ENCODE measurements at regions not wholly inside any gene's neighbourhood (a gene's known extent, or its start where the extent isn't known, plus 50 kb on each side); places are given as distances from the start of the nearest gene placed in this dataset.

DNA sequence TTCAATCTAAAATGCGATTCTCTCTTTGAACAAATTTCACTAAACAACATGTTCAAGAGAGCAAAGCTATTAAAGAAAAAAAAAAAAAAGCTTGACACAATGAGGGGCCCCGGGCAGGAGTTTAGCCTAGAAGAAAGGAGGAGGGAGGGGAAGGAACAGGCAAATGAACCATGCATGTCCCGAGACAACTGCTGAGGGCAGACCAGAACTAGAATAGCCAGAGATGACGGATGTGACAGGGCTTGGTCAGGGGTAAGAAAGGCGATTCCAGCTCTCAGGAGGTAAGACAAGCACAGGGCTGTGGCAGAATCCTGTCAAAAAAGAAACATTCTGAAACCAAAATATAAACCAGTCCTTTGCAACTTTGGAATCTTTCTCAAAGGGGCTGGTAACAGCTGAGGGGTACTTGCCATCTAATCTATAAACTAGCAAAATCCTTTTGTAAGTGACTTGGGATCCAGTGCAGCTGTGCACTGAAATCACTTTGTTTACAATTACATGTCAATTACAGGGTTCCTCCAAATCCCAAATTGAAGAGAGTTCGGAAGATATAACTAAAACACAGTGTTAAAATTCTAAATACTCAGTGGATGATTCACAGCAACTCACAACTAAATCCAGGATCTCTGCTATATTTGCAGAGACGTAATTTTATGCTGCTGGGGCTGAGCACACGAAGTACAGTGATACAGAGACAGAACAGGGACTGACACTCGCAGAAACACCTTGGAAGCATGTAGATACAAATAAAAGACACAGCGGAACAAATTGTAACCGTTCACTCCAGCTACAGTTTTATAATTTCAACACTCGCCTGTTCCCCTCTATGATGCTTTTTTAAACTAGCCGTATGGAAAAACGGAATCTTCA lies 567.4 kb upstream of the ZFHX3 start:
- H3K4me3 ChIP-seq (ENCODE audit: low read length), result no peak overlapping the region
- no peak for TF ChIP-seq CTCF (conservative IDR thresholded peaks at IDR 0.05)
- no peak overlapping the region for H3K9ac ChIP-seq (ENCODE audit: extremely low read depth, low read length, poor library complexity, severe bottlenecking)
- Mint-ChIP-seq H3K36me3 (ENCODE audit: low read depth) (no peaks in the 10 kb centered on the region), H3K9me3 (no peaks in the 10 kb centered on the region), H3K4me3 (no peak overlapping the region), H3K4me1 (peaks cover 18% of the 10 kb centered on the region), H3K27ac (no peak overlapping the region), H3K27me3 (ENCODE audit: insufficient read depth) (no peaks in the 10 kb centered on the region)
- H3K36me3 ChIP-seq (ENCODE audit: control insufficient read depth, insufficient read depth, low read length), result no peaks in the 10 kb centered on the region
- DNase-seq, result no peak
- H3K27ac ChIP-seq (ENCODE audit: low read depth, low read length), result peak overlapping the region; percentile 44
- no peaks in the 10 kb centered on the region for H3K4me1 ChIP-seq (ENCODE audit: control insufficient read depth, insufficient read depth, low read length)
- H3K27me3 ChIP-seq (ENCODE audit: control insufficient read depth, insufficient read depth, low read length, poor library complexity, severe bottlenecking), result no peaks in the 10 kb centered on the region
- WGBS, 2 experiments (ENCODE audit: insufficient coverage in 1 of 2, insufficient read length in 1 of 2), result 82 to 91% methylated on average over 9 to 14 of the region's 14 CpGs
- H3K9me3 ChIP-seq (ENCODE audit: control insufficient read depth, low read length), result no peaks in the 10 kb centered on the region

DNA sequence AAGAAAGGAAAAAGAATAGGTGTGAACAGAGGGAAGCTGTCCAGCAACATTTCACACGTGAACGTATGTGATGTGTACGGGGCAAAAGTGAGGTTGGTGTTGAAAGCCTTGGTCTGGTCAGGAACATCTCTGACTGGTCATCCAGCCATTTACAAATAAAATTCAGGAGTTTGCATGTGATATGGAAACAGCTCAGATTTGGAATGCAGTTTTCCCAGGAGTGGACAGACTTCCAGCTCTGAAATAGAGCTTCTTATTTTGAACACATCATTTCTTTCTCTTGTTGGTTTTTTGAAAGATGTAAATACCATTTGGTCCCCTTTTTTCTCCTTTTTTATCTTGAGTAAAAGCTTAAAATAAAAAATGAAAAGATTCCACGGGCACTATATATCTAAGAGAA lies 566.2 kb upstream of the ZFHX3 start:
- Mint-ChIP-seq H3K4me1 (peaks cover 25% of the 10 kb centered on the region), H3K27me3 (ENCODE audit: insufficient read depth) (no peaks in the 10 kb centered on the region), H3K4me3 (no peak overlapping the region), H3K9me3 (no peaks in the 10 kb centered on the region), H3K36me3 (ENCODE audit: low read depth) (no peaks in the 10 kb centered on the region), H3K27ac (no peak overlapping the region)
- Histone ChIP-seq H3K36me3 (ENCODE audit: control insufficient read depth, insufficient read depth, low read length) (no peaks in the 10 kb centered on the region), H3K9me3 (ENCODE audit: control insufficient read depth, low read length) (no peaks in the 10 kb centered on the region), H3K4me1 (ENCODE audit: control insufficient read depth, insufficient read depth, low read length) (no peaks in the 10 kb centered on the region), H3K27me3 (ENCODE audit: control insufficient read depth, insufficient read depth, low read length, poor library complexity, severe bottlenecking) (no peaks in the 10 kb centered on the region), H3K4me3 (ENCODE audit: low read length) (no peak overlapping the region), H3K9ac (ENCODE audit: extremely low read depth, low read length, poor library complexity, severe bottlenecking) (no peak overlapping the region), H3K27ac (ENCODE audit: low read depth, low read length) (no peak overlapping the region)
- no peak for DNase-seq
- no peak for TF ChIP-seq CTCF (conservative IDR thresholded peaks at IDR 0.05)
- 96 to 98% methylated on average over 4 of the region's 4 CpGs for WGBS, 2 experiments (ENCODE audit: insufficient coverage in 1 of 2, insufficient read length in 1 of 2)

GRCh38 chr16:73610605-73611156 lies 562.8 kb upstream of the ZFHX3 start:
- H3K36me3 Mint-ChIP-seq (ENCODE audit: low read depth), result no peaks in the 10 kb centered on the region
- Histone ChIP-seq H3K4me3 (ENCODE audit: low read length) (no peak overlapping the region), H3K9ac (ENCODE audit: extremely low read depth, low read length, poor library complexity, severe bottlenecking) (no peak overlapping the region), H3K27ac (ENCODE audit: low read depth, low read length) (no peak overlapping the region), H3K36me3 (ENCODE audit: control insufficient read depth, insufficient read depth, low read length) (no peaks in the 10 kb centered on the region), H3K9me3 (ENCODE audit: control insufficient read depth, low read length) (no peaks in the 10 kb centered on the region), H3K4me1 (ENCODE audit: control insufficient read depth, insufficient read depth, low read length) (no peaks in the 10 kb centered on the region), H3K27me3 (ENCODE audit: control insufficient read depth, insufficient read depth, low read length, poor library complexity, severe bottlenecking) (no peaks in the 10 kb centered on the region)
- no peak overlapping the region for H3K27ac Mint-ChIP-seq
- WGBS, 2 experiments (ENCODE audit: insufficient coverage in 1 of 2, insufficient read length in 1 of 2), result 47 to 70% methylated on average over 3 to 4 of the region's 5 CpGs
- H3K27me3 Mint-ChIP-seq (ENCODE audit: insufficient read depth), result no peaks in the 10 kb centered on the region
- peaks cover 27% of the 10 kb centered on the region for H3K4me1 Mint-ChIP-seq
- peak; percentile 48 for DNase-seq
- no peak for TF ChIP-seq CTCF (conservative IDR thresholded peaks at IDR 0.05)
- H3K4me3 Mint-ChIP-seq, result no peak overlapping the region
- peaks cover 4% of the 10 kb centered on the region for H3K9me3 Mint-ChIP-seq

Measured in endodermal cell (in vitro differentiated cells).